Gastroesophageal sphincter (tissue), 3 donors: ENCODE measurements at regions not wholly inside any gene's neighbourhood (a gene's known extent, or its start where the extent isn't known, plus 50 kb on each side); places are given as distances from the start of the nearest gene placed in this dataset.

Source experiments
- CTCF ChIP-seq, 4 experiments: fragments of 200-600 bp in 2 of 4; fragments of 450-650 bp in 2 of 4; sonication (generic) in 1 of 4; IDR thresholded peaks; one replicate each; pipeline ENCODE4 v1.5.1; 2017 to 2019; ENCODE audit warnings: antibody characterized with exemption in 4 of 4, mild to moderate bottlenecking in 2 of 4, moderate library complexity in 2 of 4
- EP300 ChIP-seq: sonication (generic); formaldehyde crosslinking; IDR thresholded peaks from one replicate; pipeline ENCODE4 v1.6.1; 2017; ENCODE audit warnings: antibody characterized with exemption, mild to moderate bottlenecking
- POLR2A ChIP-seq, 2 donors: fragments of 450-650 bp; IDR thresholded peaks; one replicate each; pipeline ENCODE4 v1.6.1; 2017; ENCODE audit warnings: antibody characterized with exemption in 2 of 2, mild to moderate bottlenecking in 2 of 2, moderate library complexity in 1 of 2
- POLR2AphosphoS5 ChIP-seq: sonication (generic); formaldehyde crosslinking; IDR thresholded peaks from one replicate; pipeline ENCODE4 v1.6.1; 2017; ENCODE audit warnings: antibody characterized with exemption

DNA sequence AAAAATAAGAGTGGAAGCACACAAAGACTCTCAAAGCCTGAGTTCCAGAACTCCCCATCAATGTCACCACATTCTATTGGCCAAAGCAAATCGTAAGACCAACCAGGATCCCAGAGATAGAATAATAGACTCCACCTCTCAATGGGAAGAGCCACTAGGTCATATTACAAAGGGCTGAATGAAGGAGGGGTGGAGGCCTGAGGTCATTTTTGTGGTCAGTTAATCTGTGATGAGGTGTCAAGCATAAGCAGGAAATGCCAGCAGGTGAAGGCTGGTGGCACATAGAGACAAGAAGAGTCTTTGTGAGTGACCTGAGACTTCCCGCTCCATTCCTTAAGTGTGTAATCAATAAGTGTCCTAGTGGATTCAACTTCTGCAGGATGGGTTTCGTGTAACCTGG is 144.3 kb downstream of the TFCP2L1 start:
- TF ChIP-seq CTCF (IDR thresholded peaks at IDR 0.05): no peak
- no peak for TF ChIP-seq POLR2A (IDR thresholded peaks at IDR 0.05)
- TF ChIP-seq EP300: no peak
- TF ChIP-seq POLR2AphosphoS5: no peak
